ENCODE measurements at regions not wholly inside any gene's neighbourhood (a gene's known extent, or its start where the extent isn't known, plus 50 kb on each side); places are given as distances from the start of the nearest gene placed in this dataset.

GRCh38 chr18:64318547-64318946, 169.7 kb upstream of the LINC00305 start:
- TF ChIP-seq CTCF (conservative IDR thresholded peaks at IDR 0.05 in 1 of 2, IDR thresholded peaks at IDR 0.05 in 1 of 2; ENCODE audit: extremely low read depth in 1 of 2, insufficient read depth in 1 of 2, low read depth in 1 of 2, low read length in 2 of 2) (no peak), EZH2 (IDR thresholded peaks at IDR 0.05; ENCODE audit: borderline replicate concordance, low read length) (no peak)

All from mammary epithelial cell (primary cell).